ENCODE measurements at regions not wholly inside any gene's neighbourhood (a gene's known extent, or its start where the extent isn't known, plus 50 kb on each side); places are given as distances from the start of the nearest gene placed in this dataset.
"Not testable (repeated sequence)": the region's sequence is repeated elsewhere in the genome, so short reads cannot be mapped to it uniquely, and the experiment has no call there.

DNA sequence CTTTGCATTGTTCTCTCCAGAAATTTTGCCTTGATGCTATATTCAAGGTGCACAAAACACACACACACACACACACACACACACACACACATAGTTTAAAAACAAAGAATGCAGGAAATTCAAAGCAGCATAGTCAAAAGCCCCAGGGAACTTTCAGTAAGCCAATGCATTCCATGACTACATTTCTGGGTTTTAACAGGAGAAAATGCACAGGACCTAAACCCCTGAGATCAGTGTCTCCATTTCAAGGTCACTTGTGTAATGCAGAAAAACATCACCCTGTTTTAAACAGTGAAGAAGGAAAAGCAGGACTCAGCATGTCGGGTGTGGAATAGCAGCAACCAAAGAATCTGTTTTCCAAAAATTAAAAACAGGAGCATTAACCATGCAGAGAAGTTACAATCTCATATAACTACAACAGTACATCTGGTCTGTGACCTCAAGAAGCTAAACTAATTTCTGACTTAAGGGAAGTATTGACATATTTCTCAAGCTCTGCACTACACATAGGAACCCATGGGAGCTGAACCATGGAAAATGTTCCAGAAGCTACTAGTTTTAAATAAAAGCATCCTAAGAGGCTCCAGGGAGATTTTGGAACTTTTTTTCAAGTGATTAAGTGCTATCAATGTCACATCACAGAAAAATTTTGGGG lies 296.7 kb downstream of the HINT1 start:
- H4K20me1 ChIP-seq (ENCODE audit: insufficient read depth): no peaks in the 10 kb centered on the region
- intact Hi-C loops (cut with micrococcal nuclease; ENCODE audit: unreplicated experiment): no loop called here
- H3K79me2 ChIP-seq (ENCODE audit: low read depth): no peaks in the 10 kb centered on the region
- H3K27ac ChIP-seq: no peak overlapping the region
- no peak for TF ChIP-seq EZH2 (IDR thresholded peaks at IDR 0.05; ENCODE audit: low read depth)
- TF ChIP-seq, protein P1, sequence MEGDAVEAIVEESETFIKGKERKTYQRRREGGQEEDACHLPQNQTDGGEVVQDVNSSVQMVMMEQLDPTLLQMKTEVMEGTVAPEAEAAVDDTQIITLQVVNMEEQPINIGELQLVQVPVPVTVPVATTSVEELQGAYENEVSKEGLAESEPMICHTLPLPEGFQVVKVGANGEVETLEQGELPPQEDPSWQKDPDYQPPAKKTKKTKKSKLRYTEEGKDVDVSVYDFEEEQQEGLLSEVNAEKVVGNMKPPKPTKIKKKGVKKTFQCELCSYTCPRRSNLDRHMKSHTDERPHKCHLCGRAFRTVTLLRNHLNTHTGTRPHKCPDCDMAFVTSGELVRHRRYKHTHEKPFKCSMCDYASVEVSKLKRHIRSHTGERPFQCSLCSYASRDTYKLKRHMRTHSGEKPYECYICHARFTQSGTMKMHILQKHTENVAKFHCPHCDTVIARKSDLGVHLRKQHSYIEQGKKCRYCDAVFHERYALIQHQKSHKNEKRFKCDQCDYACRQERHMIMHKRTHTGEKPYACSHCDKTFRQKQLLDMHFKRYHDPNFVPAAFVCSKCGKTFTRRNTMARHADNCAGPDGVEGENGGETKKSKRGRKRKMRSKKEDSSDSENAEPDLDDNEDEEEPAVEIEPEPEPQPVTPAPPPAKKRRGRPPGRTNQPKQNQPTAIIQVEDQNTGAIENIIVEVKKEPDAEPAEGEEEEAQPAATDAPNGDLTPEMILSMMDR (conservative IDR thresholded peaks at IDR 0.05): no peak
- H3K27me3 ChIP-seq (ENCODE audit: insufficient read depth, low read depth): no peaks in the 10 kb centered on the region
- DNase-seq: no peak
- H3K9me2 ChIP-seq (ENCODE audit: insufficient read depth): no peaks in the 10 kb centered on the region
- no peaks in the 10 kb centered on the region for H3F3A ChIP-seq (ENCODE audit: insufficient read depth, low read depth)
- no peak overlapping the region for H3K4me2 ChIP-seq
- H3K4me3 ChIP-seq: no peak overlapping the region
- CTCF ChIA-PET: no interaction called here
- H3K4me1 ChIP-seq (replicated peaks; ENCODE audit: insufficient read depth): no peaks in the 10 kb centered on the region
- no peak overlapping the region for H2AFZ ChIP-seq
- POLR2A ChIA-PET (ENCODE audit: unreplicated experiment): interaction anchor here (0.5 kb wide), 1 partner anchor 752 kb away, joined by 3 read pairs; no protein-coding TSS in a partner anchor
- BruUV-seq (replicated peaks): no TSS peak
- no peaks in the 10 kb centered on the region for H3K36me3 ChIP-seq (ENCODE audit: low read depth)
- H3K9me3 ChIP-seq (ENCODE audit: insufficient read depth, low read depth): no peaks in the 10 kb centered on the region

DNA sequence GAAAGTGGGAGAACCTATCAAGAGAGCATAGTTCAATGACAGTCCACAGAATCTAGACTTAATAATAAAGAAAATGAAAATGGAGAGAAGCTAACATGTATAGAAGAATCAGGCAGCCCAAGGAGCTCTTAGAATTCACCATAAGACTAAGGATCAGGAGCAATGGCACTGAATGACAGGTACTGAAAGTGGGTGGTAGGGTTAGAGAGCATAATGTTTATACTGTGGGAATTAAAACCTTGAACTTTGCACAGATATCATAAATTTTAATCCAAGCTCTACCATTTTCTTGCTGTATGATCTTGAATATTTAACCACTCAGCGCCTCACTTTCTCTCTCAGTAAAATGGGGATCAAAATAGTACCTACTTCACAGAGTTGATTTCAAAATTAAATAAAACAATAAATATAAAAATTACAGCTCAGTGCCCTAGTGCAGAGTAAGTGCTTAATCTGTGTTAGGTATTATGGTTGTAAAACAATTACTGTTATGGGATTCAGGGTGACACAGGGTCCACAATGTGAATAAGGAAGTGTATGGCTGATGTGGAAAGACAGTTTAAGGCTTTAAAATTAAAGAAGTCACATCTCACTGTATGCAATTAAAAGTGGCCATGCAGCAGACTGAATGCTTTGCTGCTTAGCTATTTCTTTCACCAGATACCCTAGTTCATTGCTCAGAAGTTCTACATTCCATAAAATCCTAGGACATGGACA lies 319.8 kb downstream of the HINT1 start:
- CTCF ChIA-PET: no interaction called here
- intact Hi-C loops (cut with micrococcal nuclease; ENCODE audit: unreplicated experiment): no loop called here
- no peaks in the 10 kb centered on the region for H3K9me3 ChIP-seq (ENCODE audit: insufficient read depth, low read depth)

DNA sequence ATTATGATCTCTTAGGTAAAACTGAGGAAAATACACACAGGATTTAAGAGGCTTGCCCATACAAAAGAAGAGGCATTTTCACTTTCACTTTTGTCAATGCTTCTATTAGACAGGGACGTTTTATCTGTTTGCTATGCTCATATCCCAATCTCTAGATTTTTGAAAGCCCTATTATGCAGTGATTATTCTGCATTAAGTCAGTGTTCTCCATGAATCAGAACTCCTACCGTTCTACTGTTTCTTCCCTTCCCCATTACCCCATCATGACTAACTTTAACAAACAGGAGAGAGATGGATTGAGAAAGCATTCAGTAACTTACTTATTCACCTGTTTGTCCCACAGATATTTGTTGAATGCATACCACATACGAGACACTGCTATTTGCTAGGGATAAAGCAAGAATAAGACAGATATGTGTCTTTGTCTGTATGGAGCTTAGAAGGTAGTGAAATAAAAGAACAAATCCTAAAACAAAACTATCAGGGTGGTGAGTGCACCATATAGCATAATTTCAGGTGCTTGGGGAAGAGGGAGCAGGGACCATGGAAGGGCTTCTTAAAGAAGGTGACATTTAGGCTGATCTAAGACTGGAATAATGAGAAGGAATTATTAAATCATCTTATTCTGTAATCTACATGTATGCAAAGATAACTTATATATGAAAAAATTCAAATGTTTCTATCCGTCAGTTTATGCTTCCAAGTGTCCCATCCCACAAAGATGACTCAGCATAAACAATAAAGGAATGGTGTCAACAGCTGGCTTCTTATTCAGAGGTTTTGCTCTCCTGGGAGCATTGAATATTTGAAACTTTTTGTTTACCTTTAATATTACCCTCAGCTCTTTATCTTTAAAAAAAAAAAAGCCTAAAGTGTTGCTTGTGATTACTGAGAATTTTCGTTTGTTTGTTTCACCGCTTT lies 328.1 kb downstream of the HINT1 start:
- CTCF ChIA-PET: no interaction called here
- POLR2A ChIA-PET (ENCODE audit: unreplicated experiment): no interaction called here

More for the DNA sequence above, 319.8 kb downstream of the HINT1 start:
- no peak for TF ChIP-seq EZH2 (IDR thresholded peaks at IDR 0.05; ENCODE audit: low read depth)
- TF ChIP-seq, protein P1 (conservative IDR thresholded peaks at IDR 0.05): no peak
- no peak overlapping the region for H3K4me2 ChIP-seq
- H3K9me2 ChIP-seq (ENCODE audit: insufficient read depth): no peaks in the 10 kb centered on the region
- no peak for DNase-seq
- no peaks in the 10 kb centered on the region for H3K79me2 ChIP-seq (ENCODE audit: low read depth)
- no peaks in the 10 kb centered on the region for H3F3A ChIP-seq (ENCODE audit: insufficient read depth, low read depth)
- POLR2A ChIA-PET (ENCODE audit: unreplicated experiment): no interaction called here
- H3K36me3 ChIP-seq (ENCODE audit: low read depth): no peaks in the 10 kb centered on the region
- no TSS peak for BruUV-seq (replicated peaks)
- no peaks in the 10 kb centered on the region for H3K4me1 ChIP-seq (replicated peaks; ENCODE audit: insufficient read depth)
- no peaks in the 10 kb centered on the region for H4K20me1 ChIP-seq (ENCODE audit: insufficient read depth)
- no peak overlapping the region for H3K4me3 ChIP-seq
- H3K27ac ChIP-seq: no peak overlapping the region
- H3K27me3 ChIP-seq (ENCODE audit: insufficient read depth, low read depth): no peaks in the 10 kb centered on the region
- H2AFZ ChIP-seq: no peak overlapping the region

DNA sequence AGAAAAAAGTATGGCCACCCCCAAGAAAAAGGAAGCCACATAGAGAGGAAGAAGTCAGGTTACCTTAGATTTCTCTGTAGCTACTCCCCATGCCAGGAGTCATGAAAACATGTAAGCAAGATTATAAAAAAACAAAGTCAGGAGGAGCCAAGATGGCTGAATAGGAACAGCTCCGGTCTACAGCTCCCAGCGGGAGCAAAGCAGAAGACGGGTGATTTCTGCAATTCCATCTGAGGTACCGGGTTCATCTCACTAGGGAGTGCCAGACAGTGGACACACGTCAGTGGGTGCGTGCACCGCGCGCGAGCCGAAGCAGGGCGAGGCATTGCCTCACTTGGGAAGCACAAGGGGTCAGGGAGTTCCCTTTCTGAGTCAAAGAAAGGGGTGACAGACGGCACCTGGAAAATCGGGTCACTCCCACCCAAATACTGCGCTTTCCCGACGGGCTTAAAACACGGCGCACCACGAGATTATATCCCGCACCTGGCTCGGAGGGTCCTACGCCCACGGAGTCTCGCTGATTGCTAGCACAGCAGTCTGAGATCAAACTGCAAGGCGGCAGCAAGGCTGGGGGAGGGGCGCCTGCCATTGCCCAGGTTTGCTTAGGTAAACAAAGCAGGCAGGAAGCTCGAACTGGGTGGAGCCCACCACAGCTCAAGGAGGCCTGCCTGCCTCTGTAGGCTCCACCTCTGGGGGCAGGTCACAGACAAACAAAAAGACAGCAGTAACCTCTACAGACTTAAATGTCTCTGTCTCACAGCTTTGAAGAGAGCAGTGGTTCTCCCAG lies 347.3 kb downstream of the HINT1 start:
- H3K4me2 ChIP-seq; H3K9me3 ChIP-seq (ENCODE audit: insufficient read depth, low read depth); CTCF ChIA-PET; BruUV-seq (replicated peaks); H3K79me2 ChIP-seq (ENCODE audit: low read depth); H3K9me2 ChIP-seq (ENCODE audit: insufficient read depth); H3K27me3 ChIP-seq (ENCODE audit: insufficient read depth, low read depth); POLR2A ChIA-PET (ENCODE audit: unreplicated experiment); H3F3A ChIP-seq (ENCODE audit: insufficient read depth, low read depth); H3K4me1 ChIP-seq (replicated peaks; ENCODE audit: insufficient read depth); H2AFZ ChIP-seq; DNase-seq; H3K27ac ChIP-seq; H3K4me3 ChIP-seq; H4K20me1 ChIP-seq (ENCODE audit: insufficient read depth); intact Hi-C loops (cut with micrococcal nuclease; ENCODE audit: unreplicated experiment); H3K36me3 ChIP-seq (ENCODE audit: low read depth): not testable (repeated sequence)

More for the DNA sequence above, 328.1 kb downstream of the HINT1 start:
- Histone ChIP-seq H3K4me1 (replicated peaks; ENCODE audit: insufficient read depth) (peaks cover 8% of the 10 kb centered on the region; the same call in 1 of the 2 replicates), H3K9me2 (ENCODE audit: insufficient read depth) (no peaks in the 10 kb centered on the region), H3K9me3 (ENCODE audit: insufficient read depth, low read depth) (no peaks in the 10 kb centered on the region), H3K36me3 (ENCODE audit: low read depth) (no peaks in the 10 kb centered on the region), H3F3A (ENCODE audit: insufficient read depth, low read depth) (no peaks in the 10 kb centered on the region), H4K20me1 (ENCODE audit: insufficient read depth) (no peaks in the 10 kb centered on the region), H2AFZ (peak overlapping the region; percentile 59; the same call in 1 of the 2 replicates), H3K4me2 (peak overlapping the region; percentile 67), H3K27ac (no peak overlapping the region), H3K4me3 (peak overlapping the region; percentile 35; the same call in 1 of the 2 replicates), H3K27me3 (ENCODE audit: insufficient read depth, low read depth) (no peaks in the 10 kb centered on the region), H3K79me2 (ENCODE audit: low read depth) (no peaks in the 10 kb centered on the region)
- DNase-seq: no peak
- TF ChIP-seq EZH2 (IDR thresholded peaks at IDR 0.05; ENCODE audit: low read depth): no peak
- TF ChIP-seq, protein P1 (conservative IDR thresholded peaks at IDR 0.05): no peak
- BruUV-seq (replicated peaks): no TSS peak
- intact Hi-C loops (cut with micrococcal nuclease; ENCODE audit: unreplicated experiment): no loop called here
